CD14-positive monocyte (primary cell): ENCODE measurements at regions not wholly inside any gene's neighbourhood (a gene's known extent, or its start where the extent isn't known, plus 50 kb on each side); places are given as distances from the start of the nearest gene placed in this dataset.

ENCODE experiments used
- DNase-seq, 3 donors: peaks; one replicate each; pipeline ENCODE4 v3.0.0-alpha.2; 2011 to 2022
- H2AFZ ChIP-seq: 2 replicates; pipeline ENCODE4 v1.6.0; 2012; ENCODE audit warnings: mild to moderate bottlenecking, low read depth, low read length, inconsistent platforms; ENCODE audit not compliant: insufficient read depth, poor library complexity, severe bottlenecking
- H3K27ac ChIP-seq, 2 donors: 1 replicate in 1 of 2; 2 replicates in 1 of 2; pipeline ENCODE4 v1.5.1; 2012 to 2013; ENCODE audit warnings: low read length in 2 of 2, control low read depth in 1 of 2, inconsistent platforms in 1 of 2, low read depth in 1 of 2, mild to moderate bottlenecking in 1 of 2
- H3K27me3 ChIP-seq, 2 donors: one replicate each; pipeline versions ENCODE4 v1.6.0 to v1.6.1; 2011 to 2013; ENCODE audit warnings: low read length in 2 of 2; ENCODE audit not compliant: control insufficient read depth in 2 of 2, insufficient read depth in 2 of 2
- H3K36me3 ChIP-seq, 2 donors: replicated peaks in 1 of 2; 1 replicate in 1 of 2; 2 replicates in 1 of 2; pipeline versions ENCODE4 v1.5.1 to v1.6.1; 2012 to 2013; ENCODE audit warnings: low read length in 2 of 2, control low read depth in 1 of 2, inconsistent platforms in 1 of 2, mild to moderate bottlenecking in 1 of 2; ENCODE audit not compliant: insufficient read depth in 2 of 2, control insufficient read depth in 1 of 2
- H3K4me1 ChIP-seq, 2 donors: 1 replicate in 1 of 2; 2 replicates in 1 of 2; pipeline versions ENCODE4 v1.5.1 to v1.6.1; 2012 to 2013; ENCODE audit warnings: low read length in 2 of 2, control low read depth in 1 of 2, inconsistent platforms in 1 of 2, mild to moderate bottlenecking in 1 of 2, moderate library complexity in 1 of 2; ENCODE audit not compliant: insufficient read depth in 2 of 2, control insufficient read depth in 1 of 2
- H3K4me2 ChIP-seq: replicated peaks from 2 replicates; pipeline ENCODE3; 2012; ENCODE audit warnings: low read length, moderate library complexity, mild to moderate bottlenecking; ENCODE audit not compliant: poor library complexity, severe bottlenecking; ENCODE audit errors: extremely low read depth
- H3K4me3 ChIP-seq, 3 experiments: fragments of 200-600 bp in 1 of 3; sonication (generic) in 1 of 3; replicated peaks in 1 of 3; 1 replicate in 2 of 3; 2 replicates in 1 of 3; pipeline ENCODE4 v1.5.1; 2011 to 2013; ENCODE audit warnings: low read length in 3 of 3, mild to moderate bottlenecking in 3 of 3, control low read depth in 2 of 3, low read depth in 2 of 3, inconsistent platforms in 1 of 3, moderate library complexity in 1 of 3
- H3K79me2 ChIP-seq: 2 replicates; pipeline ENCODE4 v1.6.0; 2012; ENCODE audit warnings: mild to moderate bottlenecking, control low read depth, inconsistent platforms, low read length, moderate library complexity; ENCODE audit not compliant: insufficient read depth
- H3K9ac ChIP-seq: 2 replicates; pipeline ENCODE4 v1.6.0; 2017; ENCODE audit warnings: low read length, mild to moderate bottlenecking; ENCODE audit not compliant: insufficient read depth, poor library complexity, severe bottlenecking
- H3K9me3 ChIP-seq, 2 donors: replicated peaks in 1 of 2; 1 replicate in 1 of 2; 2 replicates in 1 of 2; pipeline versions ENCODE4 v1.5.1 to v1.6.1; 2012 to 2013; ENCODE audit warnings: low read length in 2 of 2, control low read depth in 1 of 2; ENCODE audit not compliant: control insufficient read depth in 1 of 2, insufficient read depth in 1 of 2
- H4K20me1 ChIP-seq: 2 replicates; pipeline ENCODE4 v1.6.0; 2012; ENCODE audit warnings: mild to moderate bottlenecking, low read length, control low read depth, moderate library complexity; ENCODE audit not compliant: insufficient read depth
- H3K27ac Mint-ChIP-seq, 7 donors: one replicate each; pipeline ENCODE4 v1.8.0; 2020; ENCODE audit warnings: mild to moderate bottlenecking in 7 of 7, mixed read lengths in 7 of 7, moderate library complexity in 6 of 7, inconsistent platforms in 2 of 7
- H3K27me3 Mint-ChIP-seq, 3 donors: one replicate each; pipeline ENCODE4 v1.8.0; 2021 to 2022; ENCODE audit warnings: low read depth in 3 of 3, mild to moderate bottlenecking in 3 of 3, mixed read lengths in 3 of 3, moderate library complexity in 3 of 3, inconsistent platforms in 1 of 3
- H3K36me3 Mint-ChIP-seq, 2 donors: one replicate each; pipeline ENCODE4 v1.8.0; 2020; ENCODE audit warnings: mixed read lengths in 2 of 2, inconsistent platforms in 1 of 2, mild to moderate bottlenecking in 1 of 2
- H3K4me1 Mint-ChIP-seq: one replicate; pipeline ENCODE4 v1.8.0; 2020; ENCODE audit warnings: mild to moderate bottlenecking, mixed read lengths
- H3K4me3 Mint-ChIP-seq, 2 donors: one replicate each; pipeline ENCODE4 v1.8.0; 2020; ENCODE audit warnings: mild to moderate bottlenecking in 2 of 2, mixed read lengths in 2 of 2, moderate library complexity in 1 of 2
- H3K9me3 Mint-ChIP-seq, 7 donors: one replicate each; pipeline ENCODE4 v1.8.0; 2020 to 2022; ENCODE audit warnings: mixed read lengths in 7 of 7, mild to moderate bottlenecking in 6 of 7, moderate library complexity in 6 of 7, inconsistent platforms in 2 of 7
- WGBS: methylation state at CpG from one replicate; pipeline ENCODE4 v1.1.5; 2013; ENCODE audit warnings: missing lambda C conversion rate; ENCODE audit not compliant: insufficient coverage; 5-methylcytosine and 5-hydroxymethylcytosine counted together
- intact Hi-C, 2 donors: fragments of 100-400 bp; cut with micrococcal nuclease; formaldehyde crosslinking; loops; one replicate each; pipeline versions ENCODE4 v1.15.0 to v1.15.1; 2023
- TF ChIP-seq, protein P1 (sequence below): fragments of 200-600 bp; IDR thresholded peaks from one replicate; pipeline ENCODE4 v1.8.0; 2022; ENCODE audit warnings: antibody characterized with exemption, mild to moderate bottlenecking

DNA sequence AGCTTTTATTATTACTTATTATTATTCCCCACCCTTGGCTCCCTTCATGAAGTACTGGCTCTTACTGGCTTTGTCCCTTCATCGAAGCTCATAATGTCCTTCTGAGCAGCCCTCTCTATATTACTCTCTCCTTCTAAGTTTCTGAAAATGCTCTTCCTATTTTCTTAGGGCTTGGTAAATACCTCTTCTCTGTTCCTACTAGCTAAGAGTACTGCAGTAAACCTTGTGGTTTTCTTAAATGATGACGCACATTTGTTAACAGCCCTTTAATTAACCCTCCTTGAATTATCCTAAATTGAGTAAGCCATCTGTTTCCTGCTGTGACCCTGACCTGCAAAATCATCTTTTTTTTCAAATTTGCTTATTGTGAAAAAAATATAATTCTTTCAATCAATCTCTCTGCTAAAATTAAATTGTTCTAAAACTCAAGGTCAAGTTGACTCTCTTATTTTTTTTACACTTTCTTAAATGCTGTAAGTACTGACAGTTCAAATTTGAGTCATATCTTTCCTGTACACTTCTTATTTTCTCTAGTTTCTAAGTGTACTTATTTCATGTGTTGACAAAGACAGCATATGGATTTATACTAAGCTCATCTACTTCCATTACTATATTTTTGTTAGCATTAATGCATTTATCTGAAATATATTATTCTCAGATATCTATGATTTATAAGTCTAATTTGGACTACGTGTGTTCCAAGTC, 148.9 kb downstream of the ADAM29 start:
- Histone ChIP-seq H4K20me1 (no peaks in the 10 kb centered on the region), H3K36me3 (no peaks in the 10 kb centered on the region), H3K9ac (no peak overlapping the region), H3K27me3 (no peaks in the 10 kb centered on the region), H3K79me2 (no peaks in the 10 kb centered on the region), H3K4me1 (no peaks in the 10 kb centered on the region), H3K9me3 (peaks cover 0 to 7% of the 10 kb centered on the region in 2 donors), H2AFZ (no peak overlapping the region), H3K27ac (no peak overlapping the region), H3K4me3 (no peak overlapping the region), H3K4me2 (no peak overlapping the region)
- Mint-ChIP-seq H3K27ac (no peak overlapping the region), H3K4me3 (no peak overlapping the region), H3K36me3 (no peaks in the 10 kb centered on the region), H3K27me3 (no peaks in the 10 kb centered on the region), H3K4me1 (no peaks in the 10 kb centered on the region), H3K9me3 (peaks cover 0 to 5% (median 2%) of the 10 kb centered on the region in 7 donors)
- WGBS, result 88% methylated on average over 1 of the region's 3 CpGs
- TF ChIP-seq, protein P1, sequence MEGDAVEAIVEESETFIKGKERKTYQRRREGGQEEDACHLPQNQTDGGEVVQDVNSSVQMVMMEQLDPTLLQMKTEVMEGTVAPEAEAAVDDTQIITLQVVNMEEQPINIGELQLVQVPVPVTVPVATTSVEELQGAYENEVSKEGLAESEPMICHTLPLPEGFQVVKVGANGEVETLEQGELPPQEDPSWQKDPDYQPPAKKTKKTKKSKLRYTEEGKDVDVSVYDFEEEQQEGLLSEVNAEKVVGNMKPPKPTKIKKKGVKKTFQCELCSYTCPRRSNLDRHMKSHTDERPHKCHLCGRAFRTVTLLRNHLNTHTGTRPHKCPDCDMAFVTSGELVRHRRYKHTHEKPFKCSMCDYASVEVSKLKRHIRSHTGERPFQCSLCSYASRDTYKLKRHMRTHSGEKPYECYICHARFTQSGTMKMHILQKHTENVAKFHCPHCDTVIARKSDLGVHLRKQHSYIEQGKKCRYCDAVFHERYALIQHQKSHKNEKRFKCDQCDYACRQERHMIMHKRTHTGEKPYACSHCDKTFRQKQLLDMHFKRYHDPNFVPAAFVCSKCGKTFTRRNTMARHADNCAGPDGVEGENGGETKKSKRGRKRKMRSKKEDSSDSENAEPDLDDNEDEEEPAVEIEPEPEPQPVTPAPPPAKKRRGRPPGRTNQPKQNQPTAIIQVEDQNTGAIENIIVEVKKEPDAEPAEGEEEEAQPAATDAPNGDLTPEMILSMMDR, result no peak
- intact Hi-C loops, result no loop called here
- no peak for DNase-seq

DNA sequence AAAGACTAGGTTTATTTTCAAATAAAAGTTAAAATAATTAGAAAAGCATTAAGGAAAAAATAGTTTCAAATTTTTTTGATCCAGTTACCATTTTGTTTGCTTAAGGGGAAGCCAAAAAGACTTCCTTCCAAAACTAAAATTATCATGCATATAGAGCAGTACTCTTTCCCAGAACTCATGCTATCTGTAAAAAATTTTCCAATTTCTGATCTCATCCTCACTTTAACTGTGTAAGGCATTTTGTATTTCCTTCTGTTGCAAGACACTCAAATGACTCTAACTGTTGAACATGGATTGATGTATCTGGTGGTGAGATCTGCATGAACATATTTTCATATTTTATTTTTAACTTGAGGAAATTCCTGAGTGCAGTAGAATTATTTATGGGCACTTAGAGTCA, 150.1 kb downstream of the ADAM29 start:
- Mint-ChIP-seq H3K4me3 (no peak overlapping the region), H3K36me3 (no peaks in the 10 kb centered on the region), H3K9me3 (peaks cover 0 to 5% (median 0%) of the 10 kb centered on the region in 7 donors), H3K27me3 (no peaks in the 10 kb centered on the region), H3K4me1 (no peaks in the 10 kb centered on the region), H3K27ac (no peak overlapping the region)
- Histone ChIP-seq H3K9ac (no peak overlapping the region), H3K4me3 (no peak overlapping the region), H3K4me1 (no peaks in the 10 kb centered on the region), H3K4me2 (no peak overlapping the region), H2AFZ (no peak overlapping the region), H3K27ac (no peak overlapping the region), H3K27me3 (no peaks in the 10 kb centered on the region), H3K9me3 (peaks cover 0 to 3% of the 10 kb centered on the region in 2 donors), H4K20me1 (no peaks in the 10 kb centered on the region), H3K36me3 (no peaks in the 10 kb centered on the region), H3K79me2 (no peaks in the 10 kb centered on the region)
- TF ChIP-seq, protein P1, result no peak
- no peak for DNase-seq
- intact Hi-C loops, result no loop called here
